ENCODE measurements at regions not wholly inside any gene's neighbourhood (a gene's known extent, or its start where the extent isn't known, plus 50 kb on each side); places are given as distances from the start of the nearest gene placed in this dataset.
"Not testable (repeated sequence)": the region's sequence is repeated elsewhere in the genome, so short reads cannot be mapped to it uniquely, and the experiment has no call there.

GRCh38 chrX:121307449-121307848, 260.0 kb downstream of the GLUD2 start:
- no peak for DNase-seq

- peak; percentile 73 for DNase-seq
Observed at GRCh38 chrX:121308276-121308805, 260.9 kb downstream of the GLUD2 start.

- no peak for DNase-seq
Observed at GRCh38 chrX:121310820-121311219, 263.4 kb downstream of the GLUD2 start.

- no peak for DNase-seq
Observed at GRCh38 chrX:121320441-121320840, 273.0 kb downstream of the GLUD2 start.

GRCh38 chrX:121322159-121322558, 274.7 kb downstream of the GLUD2 start:
- no peak for DNase-seq

- no peak for DNase-seq
Observed at GRCh38 chrX:121323337-121323736, 275.9 kb downstream of the GLUD2 start.

GRCh38 chrX:121333942-121334341, 286.5 kb downstream of the GLUD2 start:
- peak; percentile 3 for DNase-seq

- DNase-seq, result no peak
Observed at GRCh38 chrX:121336831-121337421, 289.5 kb downstream of the GLUD2 start.

GRCh38 chrX:121337816-121338215, 290.4 kb downstream of the GLUD2 start:
- DNase-seq, result no peak

GRCh38 chrX:121349263-121349662, 301.9 kb downstream of the GLUD2 start:
- no peak for DNase-seq

GRCh38 chrX:121356139-121356849, 308.9 kb downstream of the GLUD2 start:
- peak; percentile 97 for DNase-seq

- DNase-seq, result peak; percentile 87
Observed at GRCh38 chrX:121356850-121357171, 309.4 kb downstream of the GLUD2 start.

GRCh38 chrX:121360280-121360679, 312.9 kb downstream of the GLUD2 start:
- DNase-seq, result no peak

- DNase-seq, result peak; percentile 30
Observed at GRCh38 chrX:121365572-121366161, 318.3 kb downstream of the GLUD2 start.

- no peak for DNase-seq
Observed at GRCh38 chrX:121374471-121374870, 327.1 kb downstream of the GLUD2 start.

GRCh38 chrX:121381915-121382314, 334.5 kb downstream of the GLUD2 start:
- not testable (repeated sequence) for DNase-seq

GRCh38 chrX:121389976-121390714, 342.7 kb downstream of the GLUD2 start:
- DNase-seq, result no peak

- no peak for DNase-seq
Observed at GRCh38 chrX:121405826-121406225, 358.4 kb downstream of the GLUD2 start.

GRCh38 chrX:121407627-121408026, 360.2 kb downstream of the GLUD2 start:
- no peak for DNase-seq

- not testable (repeated sequence) for DNase-seq
Observed at GRCh38 chrX:121431514-121431913, 384.1 kb downstream of the GLUD2 start.

- no peak for DNase-seq
Observed at GRCh38 chrX:121433289-121433688, 385.9 kb downstream of the GLUD2 start.

GRCh38 chrX:121437666-121438065, 390.3 kb downstream of the GLUD2 start:
- DNase-seq, result not testable (repeated sequence)

GRCh38 chrX:121455890-121456289, 408.5 kb downstream of the GLUD2 start:
- DNase-seq, result no peak

- DNase-seq, result no peak
Observed at GRCh38 chrX:121456315-121456714, 408.9 kb downstream of the GLUD2 start.

All from NCI-H82 (cell line).